ENCODE measurements at regions not wholly inside any gene's neighbourhood (a gene's known extent, or its start where the extent isn't known, plus 50 kb on each side); places are given as distances from the start of the nearest gene placed in this dataset.

DNA sequence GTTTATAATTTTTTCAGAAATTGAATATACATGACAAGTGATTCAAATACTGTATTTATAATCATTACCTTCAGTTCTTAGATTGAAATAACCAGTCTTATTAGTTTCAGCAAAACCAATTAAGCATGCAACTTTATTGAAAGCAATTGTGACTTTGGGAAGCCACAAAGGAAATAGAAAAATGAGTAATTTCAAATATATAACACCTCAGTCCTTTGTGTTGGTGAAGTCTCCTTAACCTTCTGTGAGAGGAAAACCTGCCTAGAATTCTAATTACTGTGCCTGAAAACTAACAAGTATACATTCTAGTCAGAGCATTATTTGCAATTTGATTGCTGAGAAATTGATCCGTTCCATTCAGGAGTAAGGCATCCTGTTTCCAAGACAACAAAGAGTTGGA lies 95.8 kb downstream of the S1PR1 start:
- H3K4me3 ChIP-seq (ENCODE audit: low read depth, low read length), result no peak overlapping the region
- no peak for TF ChIP-seq CTCF (IDR thresholded peaks at IDR 0.05; ENCODE audit: borderline replicate concordance, insufficient read depth, low read depth, low read length)

DNA sequence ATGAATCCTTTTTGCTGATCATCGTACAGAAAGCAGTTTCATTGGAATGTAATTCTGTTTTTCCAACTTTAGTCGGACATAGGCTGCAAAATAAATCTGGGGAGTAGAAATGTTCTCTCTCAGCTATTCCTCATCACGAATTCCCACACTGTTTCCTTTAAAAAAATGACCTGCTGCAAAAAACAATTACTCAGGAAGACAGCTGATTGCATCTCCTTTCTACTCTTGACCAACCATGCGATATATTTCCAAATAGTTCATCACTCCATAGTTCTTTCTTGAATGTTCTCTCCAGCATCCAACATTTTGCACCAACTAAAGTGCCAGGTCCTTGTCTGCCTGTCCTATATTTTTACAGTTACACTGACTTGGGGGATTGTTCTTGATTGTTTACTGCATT lies 96.4 kb downstream of the S1PR1 start:
- H3K4me3 ChIP-seq (ENCODE audit: low read depth, low read length), result no peak overlapping the region
- no peak for TF ChIP-seq CTCF (IDR thresholded peaks at IDR 0.05; ENCODE audit: borderline replicate concordance, insufficient read depth, low read depth, low read length)

- no peak overlapping the region for H3K4me3 ChIP-seq (ENCODE audit: low read depth, low read length)
- no peak for TF ChIP-seq CTCF (IDR thresholded peaks at IDR 0.05; ENCODE audit: borderline replicate concordance, insufficient read depth, low read depth, low read length)
Observed at GRCh38 chr1:101337968-101338367, 101.1 kb downstream of the S1PR1 start.

- no peak overlapping the region for H3K4me3 ChIP-seq (ENCODE audit: low read depth, low read length)
- no peak for TF ChIP-seq CTCF (IDR thresholded peaks at IDR 0.05; ENCODE audit: borderline replicate concordance, insufficient read depth, low read depth, low read length)
Observed at GRCh38 chr1:101338714-101339430, 102.1 kb downstream of the S1PR1 start.

DNA sequence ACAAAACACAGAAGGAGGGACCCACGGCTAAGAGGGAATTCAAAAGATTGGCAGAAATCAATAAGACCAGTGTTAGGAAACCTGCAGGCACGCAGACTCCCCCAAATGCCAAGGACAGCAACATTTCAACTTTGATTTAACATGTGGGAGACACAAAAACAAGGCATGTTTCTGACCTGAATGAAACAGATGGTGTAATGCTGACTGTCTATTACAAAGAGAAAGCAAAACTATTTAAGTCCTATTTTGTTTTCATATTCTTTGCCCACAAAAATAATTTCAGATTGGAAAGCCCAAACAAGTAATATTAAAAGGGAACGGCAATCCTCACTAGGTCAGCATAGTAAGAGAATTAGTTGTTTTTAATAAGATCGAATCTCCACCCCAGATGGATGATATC lies 107.9 kb downstream of the S1PR1 start:
- no peak for TF ChIP-seq CTCF (IDR thresholded peaks at IDR 0.05; ENCODE audit: borderline replicate concordance, insufficient read depth, low read depth, low read length)
- no peak overlapping the region for H3K4me3 ChIP-seq (ENCODE audit: low read depth, low read length)

DNA sequence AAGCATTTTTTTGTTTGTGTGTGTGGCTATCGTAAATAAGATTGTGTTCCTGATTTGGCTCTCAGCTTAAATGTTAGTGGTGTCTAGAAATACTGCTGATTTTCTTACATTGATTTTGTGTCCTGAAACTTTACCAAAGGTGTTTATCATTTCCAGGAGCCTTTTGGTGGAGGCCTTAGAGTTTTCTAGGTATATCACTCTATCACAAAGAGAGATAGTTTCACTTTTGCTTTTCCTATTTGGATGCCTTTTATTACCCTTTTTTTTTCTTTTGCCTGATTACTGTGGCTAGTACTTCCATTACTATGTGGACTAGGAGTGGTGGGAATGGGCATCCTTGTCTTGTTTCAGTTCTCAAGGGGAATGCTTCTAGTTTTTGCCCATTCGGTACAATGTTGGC lies 109.6 kb downstream of the S1PR1 start:
- no peak overlapping the region for H3K4me3 ChIP-seq (ENCODE audit: low read depth, low read length)

More for the DNA sequence above, 109.6 kb downstream of the S1PR1 start:
- no peak for TF ChIP-seq CTCF (IDR thresholded peaks at IDR 0.05; ENCODE audit: borderline replicate concordance, insufficient read depth, low read depth, low read length)
